GM12875 (cell line): ENCODE measurements at regions not wholly inside any gene's neighbourhood (a gene's known extent, or its start where the extent isn't known, plus 50 kb on each side); places are given as distances from the start of the nearest gene placed in this dataset.
"Not testable (repeated sequence)": the region's sequence is repeated elsewhere in the genome, so short reads cannot be mapped to it uniquely, and the experiment has no call there.

Experiments used
- H3K4me3 ChIP-seq: one replicate; pipeline ENCODE4 v1.5.1; 2011; ENCODE audit warnings: low read depth, low read length, control low read depth
- CTCF ChIP-seq: IDR thresholded peaks from 2 replicates; pipeline ENCODE4 v1.5.1; 2011; ENCODE audit warnings: low read depth, mild to moderate bottlenecking, control low read depth, inconsistent platforms, low read length, moderate library complexity, borderline replicate concordance; ENCODE audit not compliant: insufficient read depth

- H3K4me3 ChIP-seq, result not testable (repeated sequence)
These were observed 133.9 kb upstream of the CCZ1B start for GRCh38 chr7:6959942-6960341.

- H3K4me3 ChIP-seq, result not testable (repeated sequence)
These were observed 136.8 kb upstream of the CCZ1B start for GRCh38 chr7:6962871-6963270.

GRCh38 chr7:6965051-6965450 is 139.0 kb upstream of the CCZ1B start:
- TF ChIP-seq CTCF, result 0 out of 2 replicates have a peak, but pooled peaks have one; percentile 10
- H3K4me3 ChIP-seq, result not testable (repeated sequence)

GRCh38 chr7:6970180-6970579 is 144.1 kb upstream of the CCZ1B start:
- not testable (repeated sequence) for H3K4me3 ChIP-seq

- not testable (repeated sequence) for H3K4me3 ChIP-seq
These were observed 148.8 kb upstream of the CCZ1B start for GRCh38 chr7:6974876-6975275.

- not testable (repeated sequence) for H3K4me3 ChIP-seq
These were observed 149.3 kb upstream of the CCZ1B start for GRCh38 chr7:6975346-6975745.

- not testable (repeated sequence) for H3K4me3 ChIP-seq
These were observed 151.3 kb upstream of the CCZ1B start for GRCh38 chr7:6977368-6977767.

GRCh38 chr7:6978326-6978725 is 152.3 kb upstream of the CCZ1B start:
- H3K4me3 ChIP-seq, result not testable (repeated sequence)

- not testable (repeated sequence) for H3K4me3 ChIP-seq
These were observed 153.4 kb upstream of the CCZ1B start for GRCh38 chr7:6979456-6979855.

GRCh38 chr7:6982375-6982774 is 156.3 kb upstream of the CCZ1B start:
- H3K4me3 ChIP-seq, result not testable (repeated sequence)

- not testable (repeated sequence) for H3K4me3 ChIP-seq
These were observed 160.8 kb upstream of the CCZ1B start for GRCh38 chr7:6986892-6987291.

GRCh38 chr7:6988608-6989007 is 162.5 kb upstream of the CCZ1B start:
- not testable (repeated sequence) for H3K4me3 ChIP-seq

GRCh38 chr7:6989968-6990367 is 163.9 kb upstream of the CCZ1B start:
- H3K4me3 ChIP-seq, result not testable (repeated sequence)

GRCh38 chr7:6990426-6991152 is 164.5 kb upstream of the CCZ1B start:
- H3K4me3 ChIP-seq, result not testable (repeated sequence)

- H3K4me3 ChIP-seq, result not testable (repeated sequence)
These were observed 165.1 kb upstream of the CCZ1B start for GRCh38 chr7:6991169-6991611.

- not testable (repeated sequence) for H3K4me3 ChIP-seq
These were observed 165.6 kb upstream of the CCZ1B start for GRCh38 chr7:6991686-6992085.

GRCh38 chr7:6992133-6992532 is 166.1 kb upstream of the CCZ1B start:
- not testable (repeated sequence) for H3K4me3 ChIP-seq

- H3K4me3 ChIP-seq, result not testable (repeated sequence)
These were observed 169.0 kb upstream of the CCZ1B start for GRCh38 chr7:6995026-6995425.

GRCh38 chr7:6995493-6996289 is 169.6 kb upstream of the CCZ1B start:
- H3K4me3 ChIP-seq, result not testable (repeated sequence)

GRCh38 chr7:6999067-6999666 is 173.1 kb upstream of the CCZ1B start:
- not testable (repeated sequence) for H3K4me3 ChIP-seq
